ENCODE measurements at regions not wholly inside any gene's neighbourhood (a gene's known extent, or its start where the extent isn't known, plus 50 kb on each side); places are given as distances from the start of the nearest gene placed in this dataset.

DNA sequence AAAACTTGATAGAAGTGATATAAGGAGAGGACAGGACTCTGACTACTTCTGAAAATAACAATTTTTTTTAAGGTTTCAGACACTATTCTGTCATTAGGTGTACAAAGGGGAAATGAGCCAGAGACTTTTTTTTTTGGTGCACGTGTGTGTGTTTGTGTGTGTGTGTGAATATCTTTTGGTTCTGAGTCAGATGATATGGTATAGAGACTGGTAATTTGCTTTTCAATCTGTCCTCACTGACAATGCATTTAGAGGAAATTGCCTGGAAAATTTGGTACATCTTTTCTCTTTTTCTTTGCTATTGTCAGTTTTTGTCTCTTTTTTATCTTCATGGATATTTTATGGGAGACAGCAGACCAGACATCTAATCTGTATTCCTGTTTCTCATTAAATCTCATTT, 59.3 kb downstream of the DDIT4L start:
- TF ChIP-seq, protein P1, sequence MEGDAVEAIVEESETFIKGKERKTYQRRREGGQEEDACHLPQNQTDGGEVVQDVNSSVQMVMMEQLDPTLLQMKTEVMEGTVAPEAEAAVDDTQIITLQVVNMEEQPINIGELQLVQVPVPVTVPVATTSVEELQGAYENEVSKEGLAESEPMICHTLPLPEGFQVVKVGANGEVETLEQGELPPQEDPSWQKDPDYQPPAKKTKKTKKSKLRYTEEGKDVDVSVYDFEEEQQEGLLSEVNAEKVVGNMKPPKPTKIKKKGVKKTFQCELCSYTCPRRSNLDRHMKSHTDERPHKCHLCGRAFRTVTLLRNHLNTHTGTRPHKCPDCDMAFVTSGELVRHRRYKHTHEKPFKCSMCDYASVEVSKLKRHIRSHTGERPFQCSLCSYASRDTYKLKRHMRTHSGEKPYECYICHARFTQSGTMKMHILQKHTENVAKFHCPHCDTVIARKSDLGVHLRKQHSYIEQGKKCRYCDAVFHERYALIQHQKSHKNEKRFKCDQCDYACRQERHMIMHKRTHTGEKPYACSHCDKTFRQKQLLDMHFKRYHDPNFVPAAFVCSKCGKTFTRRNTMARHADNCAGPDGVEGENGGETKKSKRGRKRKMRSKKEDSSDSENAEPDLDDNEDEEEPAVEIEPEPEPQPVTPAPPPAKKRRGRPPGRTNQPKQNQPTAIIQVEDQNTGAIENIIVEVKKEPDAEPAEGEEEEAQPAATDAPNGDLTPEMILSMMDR (IDR thresholded peaks at IDR 0.05) = no peak
- TF ChIP-seq POLR2A (IDR thresholded peaks at IDR 0.05; ENCODE audit: low read depth) = no peak
